Loucy (cell line): ENCODE measurements at regions not wholly inside any gene's neighbourhood (a gene's known extent, or its start where the extent isn't known, plus 50 kb on each side); places are given as distances from the start of the nearest gene placed in this dataset.

ENCODE experiments used
- H2AFZ ChIP-seq: fragments of 200-600 bp; sonication (generic); 2 replicates; pipeline ENCODE4 v1.6.0; 2016; ENCODE audit warnings: antibody characterized with exemption, mild to moderate bottlenecking, low read length, moderate library complexity
- H3F3A ChIP-seq: fragments of 200-600 bp; 2 replicates; pipeline ENCODE4 v1.6.0; 2016; ENCODE audit warnings: antibody characterized with exemption, low read depth, mild to moderate bottlenecking
- H3K27me3 ChIP-seq: fragments of 200-600 bp; sonication (generic); 2 replicates; pipeline ENCODE4 v1.6.1; 2014; ENCODE audit warnings: low read length, mild to moderate bottlenecking; ENCODE audit not compliant: insufficient read depth, poor library complexity, severe bottlenecking
- H3K36me3 ChIP-seq: fragments of 200-600 bp; sonication (generic); 2 replicates; pipeline ENCODE4 v1.6.1; 2016; ENCODE audit warnings: low read length; ENCODE audit not compliant: insufficient read depth
- H3K4me1 ChIP-seq: fragments of 200-600 bp; sonication (generic); 2 replicates; pipeline ENCODE4 v1.5.1; 2014; ENCODE audit warnings: low read length, mild to moderate bottlenecking; ENCODE audit not compliant: insufficient read depth, poor library complexity, severe bottlenecking
- H3K4me2 ChIP-seq: fragments of 200-600 bp; sonication (generic); 2 replicates; pipeline ENCODE4 v1.6.0; 2014; ENCODE audit warnings: antibody characterized with exemption, low read length, low read depth, mild to moderate bottlenecking; ENCODE audit not compliant: poor library complexity, severe bottlenecking
- H3K4me3 ChIP-seq: fragments of 200-600 bp; sonication (generic); 2 replicates; pipeline ENCODE4 v1.5.1; 2014; ENCODE audit warnings: low read length, mild to moderate bottlenecking, mixed read lengths; ENCODE audit not compliant: poor library complexity, severe bottlenecking
- H3K79me2 ChIP-seq: fragments of 200-600 bp; sonication (generic); 2 replicates; pipeline ENCODE4 v1.6.1; 2014; ENCODE audit warnings: low read length; ENCODE audit not compliant: insufficient read depth
- H3K9ac ChIP-seq: fragments of 200-600 bp; sonication (generic); 2 replicates; pipeline ENCODE4 v1.6.0; 2014; ENCODE audit warnings: mild to moderate bottlenecking, low read depth, low read length, moderate library complexity; ENCODE audit not compliant: poor library complexity, severe bottlenecking
- H3K9me2 ChIP-seq: fragments of 200-600 bp; sonication (generic); replicated peaks from 2 replicates; pipeline ENCODE4 v1.6.1; 2016; ENCODE audit warnings: low read depth, low read length, mixed read lengths
- H3K9me3 ChIP-seq: fragments of 200-600 bp; sonication (generic); 2 replicates; pipeline ENCODE4 v1.6.1; 2014; ENCODE audit warnings: mild to moderate bottlenecking, antibody characterized with exemption, low read length, low read depth; ENCODE audit not compliant: insufficient read depth
- H4K20me1 ChIP-seq: fragments of 200-600 bp; sonication (generic); 2 replicates; pipeline ENCODE4 v1.6.0; 2014; ENCODE audit warnings: antibody characterized with exemption, low read length, mild to moderate bottlenecking; ENCODE audit not compliant: insufficient read depth, poor library complexity, severe bottlenecking
- EZH2phosphoT487 ChIP-seq: fragments of 200-600 bp; IDR thresholded peaks from 2 replicates; pipeline ENCODE4 v1.6.1; 2018; ENCODE audit warnings: antibody characterized with exemption, mild to moderate bottlenecking, moderate library complexity, borderline replicate concordance
- TF ChIP-seq, protein P1 (sequence below): fragments of 200-600 bp; sonication (generic); conservative IDR thresholded peaks from 2 replicates; pipeline ENCODE4 v1.5.1; 2014; ENCODE audit warnings: mild to moderate bottlenecking, antibody characterized with exemption, low read length

DNA sequence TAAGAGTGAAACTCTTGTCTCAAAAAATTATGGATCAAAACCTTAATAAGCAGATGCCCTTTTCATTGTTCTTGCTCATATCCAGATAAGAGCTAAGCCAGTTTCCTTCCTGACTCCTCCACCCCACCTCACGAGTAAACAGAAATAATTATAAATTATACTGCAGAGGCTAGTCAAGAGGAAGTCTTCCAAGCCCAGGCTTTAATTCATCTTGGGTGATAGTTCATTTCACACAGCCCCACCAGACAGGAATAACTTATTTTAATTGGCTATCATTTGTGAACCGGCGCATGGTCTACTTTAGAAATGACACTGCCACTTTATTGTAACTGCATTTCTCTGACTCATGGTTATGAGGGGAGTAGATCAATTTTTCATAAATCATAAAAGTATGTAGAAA, 102.0 kb downstream of the BTBD3 start:
- Histone ChIP-seq H3K4me2 (no peak overlapping the region), H3F3A (no peaks in the 10 kb centered on the region), H4K20me1 (no peaks in the 10 kb centered on the region), H3K79me2 (no peaks in the 10 kb centered on the region), H3K4me3 (no peak overlapping the region), H3K9me3 (no peaks in the 10 kb centered on the region), H2AFZ (no peak overlapping the region), H3K27me3 (no peaks in the 10 kb centered on the region), H3K4me1 (no peaks in the 10 kb centered on the region), H3K36me3 (no peaks in the 10 kb centered on the region), H3K9ac (no peak overlapping the region), H3K9me2 (no peaks in the 10 kb centered on the region)
- no peak for TF ChIP-seq EZH2phosphoT487
- TF ChIP-seq, protein P1, sequence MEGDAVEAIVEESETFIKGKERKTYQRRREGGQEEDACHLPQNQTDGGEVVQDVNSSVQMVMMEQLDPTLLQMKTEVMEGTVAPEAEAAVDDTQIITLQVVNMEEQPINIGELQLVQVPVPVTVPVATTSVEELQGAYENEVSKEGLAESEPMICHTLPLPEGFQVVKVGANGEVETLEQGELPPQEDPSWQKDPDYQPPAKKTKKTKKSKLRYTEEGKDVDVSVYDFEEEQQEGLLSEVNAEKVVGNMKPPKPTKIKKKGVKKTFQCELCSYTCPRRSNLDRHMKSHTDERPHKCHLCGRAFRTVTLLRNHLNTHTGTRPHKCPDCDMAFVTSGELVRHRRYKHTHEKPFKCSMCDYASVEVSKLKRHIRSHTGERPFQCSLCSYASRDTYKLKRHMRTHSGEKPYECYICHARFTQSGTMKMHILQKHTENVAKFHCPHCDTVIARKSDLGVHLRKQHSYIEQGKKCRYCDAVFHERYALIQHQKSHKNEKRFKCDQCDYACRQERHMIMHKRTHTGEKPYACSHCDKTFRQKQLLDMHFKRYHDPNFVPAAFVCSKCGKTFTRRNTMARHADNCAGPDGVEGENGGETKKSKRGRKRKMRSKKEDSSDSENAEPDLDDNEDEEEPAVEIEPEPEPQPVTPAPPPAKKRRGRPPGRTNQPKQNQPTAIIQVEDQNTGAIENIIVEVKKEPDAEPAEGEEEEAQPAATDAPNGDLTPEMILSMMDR, result no peak

DNA sequence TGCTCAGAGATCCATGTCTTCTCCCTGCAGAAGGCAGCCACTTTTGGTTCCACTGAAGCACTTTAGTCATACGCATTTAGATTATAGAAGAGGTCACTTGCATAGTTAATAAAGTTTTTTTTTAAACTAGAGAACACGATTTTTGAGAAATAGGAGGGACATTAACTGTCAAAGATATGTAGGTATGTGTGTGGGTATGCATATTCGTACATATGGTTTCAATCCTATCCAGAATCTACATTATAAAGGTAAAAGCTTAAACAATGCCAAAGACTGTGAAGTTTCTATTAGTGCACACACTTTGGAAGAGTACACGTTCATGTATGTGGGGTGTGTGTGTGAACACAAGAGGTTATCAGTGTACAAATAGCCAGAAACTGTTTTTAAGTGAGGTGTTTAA, 103.2 kb downstream of the BTBD3 start:
- no peaks in the 10 kb centered on the region for H4K20me1 ChIP-seq
- no peak overlapping the region for H3K4me2 ChIP-seq
- H3K27me3 ChIP-seq, result no peaks in the 10 kb centered on the region
- no peaks in the 10 kb centered on the region for H3K9me2 ChIP-seq
- H3K9me3 ChIP-seq, result no peaks in the 10 kb centered on the region
- TF ChIP-seq, protein P1, result no peak
- TF ChIP-seq EZH2phosphoT487, result no peak
- H3F3A ChIP-seq, result no peaks in the 10 kb centered on the region
- H3K4me1 ChIP-seq, result no peaks in the 10 kb centered on the region
- H3K79me2 ChIP-seq, result no peaks in the 10 kb centered on the region
- no peak overlapping the region for H3K4me3 ChIP-seq
- no peaks in the 10 kb centered on the region for H3K36me3 ChIP-seq
- H2AFZ ChIP-seq, result no peak overlapping the region
- H3K9ac ChIP-seq, result no peak overlapping the region

DNA sequence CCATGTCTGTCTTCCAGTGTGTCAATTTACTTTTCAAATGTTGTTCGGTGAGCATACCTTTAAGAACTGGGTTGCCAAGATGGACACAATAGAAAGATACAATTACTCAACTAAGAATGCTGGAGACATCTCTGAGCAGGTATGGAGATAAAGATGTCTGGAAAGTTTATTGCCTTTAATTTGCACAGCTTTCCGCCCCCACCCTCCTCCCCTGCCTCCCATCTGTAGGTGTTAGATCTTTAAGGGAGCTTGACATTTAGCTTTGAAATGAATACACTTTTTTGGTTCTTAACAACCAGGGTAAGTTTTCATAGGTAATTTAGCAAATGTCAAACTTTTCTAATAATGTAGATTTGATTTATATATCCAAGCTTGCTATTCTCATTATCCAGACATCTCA, 104.4 kb downstream of the BTBD3 start:
- no peaks in the 10 kb centered on the region for H3K9me2 ChIP-seq
- H3K9me3 ChIP-seq, result no peaks in the 10 kb centered on the region
- no peak overlapping the region for H3K4me3 ChIP-seq
- no peaks in the 10 kb centered on the region for H3K79me2 ChIP-seq
- no peaks in the 10 kb centered on the region for H4K20me1 ChIP-seq
- no peaks in the 10 kb centered on the region for H3F3A ChIP-seq
- H3K9ac ChIP-seq, result no peak overlapping the region
- no peak overlapping the region for H2AFZ ChIP-seq
- TF ChIP-seq, protein P1, result no peak
- no peak for TF ChIP-seq EZH2phosphoT487
- no peaks in the 10 kb centered on the region for H3K27me3 ChIP-seq
- H3K4me1 ChIP-seq, result no peaks in the 10 kb centered on the region
- H3K4me2 ChIP-seq, result no peak overlapping the region
- H3K36me3 ChIP-seq, result no peaks in the 10 kb centered on the region
